ENCODE measurements at regions not wholly inside any gene's neighbourhood (a gene's known extent, or its start where the extent isn't known, plus 50 kb on each side); places are given as distances from the start of the nearest gene placed in this dataset.

DNA sequence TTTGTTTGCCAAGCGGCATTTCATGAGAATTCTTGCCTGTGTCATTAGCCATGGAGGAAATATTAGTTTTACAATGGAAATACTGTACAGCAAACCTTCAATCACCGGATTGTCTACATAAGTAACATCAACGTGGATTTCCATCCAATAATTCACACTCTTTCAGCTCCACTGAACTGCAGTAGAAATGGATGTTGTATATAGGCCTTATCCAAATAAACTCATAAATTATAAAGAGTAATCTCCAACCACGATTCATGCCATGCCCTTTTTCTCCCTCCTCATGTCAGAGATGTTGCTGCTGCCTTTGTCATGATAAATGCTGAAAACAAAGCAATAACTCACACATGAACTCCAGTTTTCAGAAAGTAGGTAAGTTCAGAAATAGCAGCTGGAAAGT, 54.9 kb upstream of the EYS start:
- TF ChIP-seq, protein P1, sequence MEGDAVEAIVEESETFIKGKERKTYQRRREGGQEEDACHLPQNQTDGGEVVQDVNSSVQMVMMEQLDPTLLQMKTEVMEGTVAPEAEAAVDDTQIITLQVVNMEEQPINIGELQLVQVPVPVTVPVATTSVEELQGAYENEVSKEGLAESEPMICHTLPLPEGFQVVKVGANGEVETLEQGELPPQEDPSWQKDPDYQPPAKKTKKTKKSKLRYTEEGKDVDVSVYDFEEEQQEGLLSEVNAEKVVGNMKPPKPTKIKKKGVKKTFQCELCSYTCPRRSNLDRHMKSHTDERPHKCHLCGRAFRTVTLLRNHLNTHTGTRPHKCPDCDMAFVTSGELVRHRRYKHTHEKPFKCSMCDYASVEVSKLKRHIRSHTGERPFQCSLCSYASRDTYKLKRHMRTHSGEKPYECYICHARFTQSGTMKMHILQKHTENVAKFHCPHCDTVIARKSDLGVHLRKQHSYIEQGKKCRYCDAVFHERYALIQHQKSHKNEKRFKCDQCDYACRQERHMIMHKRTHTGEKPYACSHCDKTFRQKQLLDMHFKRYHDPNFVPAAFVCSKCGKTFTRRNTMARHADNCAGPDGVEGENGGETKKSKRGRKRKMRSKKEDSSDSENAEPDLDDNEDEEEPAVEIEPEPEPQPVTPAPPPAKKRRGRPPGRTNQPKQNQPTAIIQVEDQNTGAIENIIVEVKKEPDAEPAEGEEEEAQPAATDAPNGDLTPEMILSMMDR (IDR thresholded peaks at IDR 0.05 in 2 of 3, conservative IDR thresholded peaks at IDR 0.05 in 1 of 3; ENCODE audit: insufficient read depth in 2 of 3, low read depth in 1 of 3, low read length in 3 of 3): no peak
- TF ChIP-seq SRF (CRISPR knock-in tag; IDR thresholded peaks at IDR 0.05) (no peak), GABPA (tag; conservative IDR thresholded peaks at IDR 0.05; ENCODE audit: low read depth) (no peak), CTBP1 (IDR thresholded peaks at IDR 0.05; ENCODE audit: borderline replicate concordance) (no peak)

Data from K562 (cell line).